ENCODE measurements at regions not wholly inside any gene's neighbourhood (a gene's known extent, or its start where the extent isn't known, plus 50 kb on each side); places are given as distances from the start of the nearest gene placed in this dataset.

- no peaks in the 10 kb centered on the region for H3K4me1 ChIP-seq (ENCODE audit: insufficient read depth, low read length, poor library complexity, severe bottlenecking)
- H3K9me3 ChIP-seq (ENCODE audit: insufficient read depth, low read depth, low read length), result no peaks in the 10 kb centered on the region
- no peaks in the 10 kb centered on the region for H3K36me3 ChIP-seq (ENCODE audit: insufficient read depth, low read length)
- no peaks in the 10 kb centered on the region for H3F3A ChIP-seq (ENCODE audit: low read depth)
- H2AFZ ChIP-seq (ENCODE audit: low read length), result no peak overlapping the region
- H3K9ac ChIP-seq (ENCODE audit: low read depth, low read length, poor library complexity, severe bottlenecking), result no peak overlapping the region
- no peaks in the 10 kb centered on the region for H3K79me2 ChIP-seq (ENCODE audit: insufficient read depth, low read length)
- no peak overlapping the region for H3K4me3 ChIP-seq (ENCODE audit: low read length, poor library complexity, severe bottlenecking)
- H4K20me1 ChIP-seq (ENCODE audit: insufficient read depth, low read length, poor library complexity, severe bottlenecking), result no peaks in the 10 kb centered on the region
- H3K4me2 ChIP-seq (ENCODE audit: low read depth, low read length, poor library complexity, severe bottlenecking), result no peak overlapping the region
- no peaks in the 10 kb centered on the region for H3K27me3 ChIP-seq (ENCODE audit: insufficient read depth, low read length, poor library complexity, severe bottlenecking)
- TF ChIP-seq EZH2phosphoT487 (IDR thresholded peaks at IDR 0.05; ENCODE audit: borderline replicate concordance) (no peak), CTCF (conservative IDR thresholded peaks at IDR 0.05; ENCODE audit: low read length) (no peak)
- no peaks in the 10 kb centered on the region for H3K9me2 ChIP-seq (replicated peaks; ENCODE audit: low read depth, low read length)
These were observed 127.5 kb downstream of the RFC3 start for GRCh38 chr13:33945477-33945876.

GRCh38 chr13:33953203-33953602 is 135.3 kb downstream of the RFC3 start:
- H3K27me3 ChIP-seq (ENCODE audit: insufficient read depth, low read length, poor library complexity, severe bottlenecking), result no peaks in the 10 kb centered on the region
- H2AFZ ChIP-seq (ENCODE audit: low read length), result no peak overlapping the region
- H3K4me3 ChIP-seq (ENCODE audit: low read length, poor library complexity, severe bottlenecking), result no peak overlapping the region
- no peak overlapping the region for H3K4me2 ChIP-seq (ENCODE audit: low read depth, low read length, poor library complexity, severe bottlenecking)
- no peaks in the 10 kb centered on the region for H3K36me3 ChIP-seq (ENCODE audit: insufficient read depth, low read length)
- H3K9ac ChIP-seq (ENCODE audit: low read depth, low read length, poor library complexity, severe bottlenecking), result no peak overlapping the region
- H3F3A ChIP-seq (ENCODE audit: low read depth), result no peaks in the 10 kb centered on the region
- H3K79me2 ChIP-seq (ENCODE audit: insufficient read depth, low read length), result no peaks in the 10 kb centered on the region
- H3K9me2 ChIP-seq (replicated peaks; ENCODE audit: low read depth, low read length), result no peaks in the 10 kb centered on the region
- H3K4me1 ChIP-seq (ENCODE audit: insufficient read depth, low read length, poor library complexity, severe bottlenecking), result no peaks in the 10 kb centered on the region
- no peak for TF ChIP-seq EZH2phosphoT487 (IDR thresholded peaks at IDR 0.05; ENCODE audit: borderline replicate concordance)
- no peak for TF ChIP-seq CTCF (conservative IDR thresholded peaks at IDR 0.05; ENCODE audit: low read length)
- H3K9me3 ChIP-seq (ENCODE audit: insufficient read depth, low read depth, low read length), result no peaks in the 10 kb centered on the region
- no peaks in the 10 kb centered on the region for H4K20me1 ChIP-seq (ENCODE audit: insufficient read depth, low read length, poor library complexity, severe bottlenecking)

- Histone ChIP-seq H3K27me3 (ENCODE audit: insufficient read depth, low read length, poor library complexity, severe bottlenecking) (no peaks in the 10 kb centered on the region), H3K4me2 (ENCODE audit: low read depth, low read length, poor library complexity, severe bottlenecking) (no peak overlapping the region), H4K20me1 (ENCODE audit: insufficient read depth, low read length, poor library complexity, severe bottlenecking) (no peaks in the 10 kb centered on the region), H3K4me1 (ENCODE audit: insufficient read depth, low read length, poor library complexity, severe bottlenecking) (no peaks in the 10 kb centered on the region), H3K9me3 (ENCODE audit: insufficient read depth, low read depth, low read length) (no peaks in the 10 kb centered on the region), H2AFZ (ENCODE audit: low read length) (no peak overlapping the region), H3K79me2 (ENCODE audit: insufficient read depth, low read length) (no peaks in the 10 kb centered on the region), H3K36me3 (ENCODE audit: insufficient read depth, low read length) (no peaks in the 10 kb centered on the region), H3K4me3 (ENCODE audit: low read length, poor library complexity, severe bottlenecking) (no peak overlapping the region), H3K9me2 (replicated peaks; ENCODE audit: low read depth, low read length) (no peaks in the 10 kb centered on the region), H3K9ac (ENCODE audit: low read depth, low read length, poor library complexity, severe bottlenecking) (no peak overlapping the region), H3F3A (ENCODE audit: low read depth) (no peaks in the 10 kb centered on the region)
- TF ChIP-seq EZH2phosphoT487 (IDR thresholded peaks at IDR 0.05; ENCODE audit: borderline replicate concordance) (no peak), CTCF (conservative IDR thresholded peaks at IDR 0.05; ENCODE audit: low read length) (no peak)
These were observed 135.8 kb downstream of the RFC3 start for GRCh38 chr13:33953781-33954180.
